CD4-positive, alpha-beta T cell treated with Interleukin-1 beta for 1 hour (primary cell): ENCODE measurements at regions not wholly inside any gene's neighbourhood (a gene's known extent, or its start where the extent isn't known, plus 50 kb on each side); places are given as distances from the start of the nearest gene placed in this dataset.

Source experiments
- DNase-seq, 2 donors: peaks; one replicate each; pipeline ENCODE4 v3.0.0-alpha.2; 2020 to 2022

DNA sequence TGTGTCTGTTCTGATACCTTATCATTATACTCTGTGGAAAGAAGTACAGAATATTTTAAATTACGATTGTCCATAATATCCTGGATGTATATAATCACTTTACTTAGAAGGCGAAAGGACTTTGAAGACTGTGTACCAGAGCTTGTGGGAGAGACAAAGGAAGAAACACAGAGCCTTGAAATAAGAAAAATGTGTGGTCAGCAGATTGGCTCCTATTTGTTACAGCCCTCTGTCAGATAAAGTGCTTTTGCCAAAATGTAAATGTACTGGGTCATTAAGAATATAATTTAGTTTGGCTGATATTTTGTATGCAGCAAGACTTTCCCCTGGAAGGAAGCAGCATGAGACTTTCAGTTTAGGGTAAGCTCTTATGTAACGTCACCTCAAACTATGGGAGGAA, 443.1 kb downstream of the CCDC85A start:
- no peak for DNase-seq

DNA sequence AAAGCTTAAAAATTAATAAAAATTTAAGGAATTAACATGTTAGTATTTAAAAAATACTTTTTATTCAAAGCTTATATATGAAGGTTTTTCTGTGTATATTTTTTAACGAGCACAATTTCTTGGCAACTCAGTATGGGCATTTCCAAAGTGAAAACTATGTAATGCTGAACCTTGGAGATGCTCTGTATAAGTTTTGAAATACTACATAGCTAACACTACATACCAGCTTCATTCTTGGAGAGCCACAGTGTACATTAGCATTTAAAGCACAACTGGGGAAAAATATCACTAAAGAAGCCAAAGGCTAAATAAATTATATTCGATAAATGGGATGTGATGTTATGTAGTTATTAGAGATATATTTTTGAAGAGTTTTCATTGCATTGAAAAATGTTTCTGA, 446.5 kb downstream of the CCDC85A start:
- DNase-seq: no peak

DNA sequence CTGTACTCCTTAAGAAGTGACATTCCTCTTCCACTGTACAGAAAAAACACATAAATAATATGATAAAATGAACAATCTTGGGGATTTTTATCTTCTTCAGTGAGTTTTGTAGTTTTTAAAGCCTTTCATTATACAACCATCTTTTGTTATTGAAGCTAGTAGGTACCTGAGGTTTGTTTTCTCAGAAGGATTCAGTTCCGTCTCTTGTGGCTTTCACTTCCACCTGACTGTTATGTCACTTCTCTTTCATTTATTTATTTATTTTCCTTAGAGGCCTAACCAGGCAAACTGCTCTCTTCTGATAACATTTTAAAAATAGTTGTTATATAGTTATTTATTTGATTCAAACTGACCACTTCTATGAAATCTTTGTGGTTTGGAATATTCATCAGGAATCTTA, 464.2 kb downstream of the CCDC85A start:
- DNase-seq: no peak

DNA sequence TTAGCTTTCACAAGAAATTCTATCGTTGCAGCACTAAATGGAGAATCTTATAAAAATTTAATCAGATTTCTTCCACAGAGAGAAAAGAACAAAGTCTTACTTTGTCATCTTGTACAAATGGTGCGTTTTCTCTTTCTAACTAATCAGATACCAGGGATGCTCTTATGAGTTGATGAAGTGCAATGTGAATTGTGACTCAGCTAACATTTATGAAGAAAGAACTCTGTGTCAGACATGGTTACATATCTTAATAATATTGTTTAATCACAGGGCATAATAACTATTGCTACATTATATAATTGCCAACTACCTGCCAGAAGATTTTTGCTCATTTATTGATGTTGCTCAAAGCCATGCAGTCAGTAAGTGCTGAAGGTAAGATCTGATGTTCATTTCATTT, 465.0 kb downstream of the CCDC85A start:
- no peak for DNase-seq

DNA sequence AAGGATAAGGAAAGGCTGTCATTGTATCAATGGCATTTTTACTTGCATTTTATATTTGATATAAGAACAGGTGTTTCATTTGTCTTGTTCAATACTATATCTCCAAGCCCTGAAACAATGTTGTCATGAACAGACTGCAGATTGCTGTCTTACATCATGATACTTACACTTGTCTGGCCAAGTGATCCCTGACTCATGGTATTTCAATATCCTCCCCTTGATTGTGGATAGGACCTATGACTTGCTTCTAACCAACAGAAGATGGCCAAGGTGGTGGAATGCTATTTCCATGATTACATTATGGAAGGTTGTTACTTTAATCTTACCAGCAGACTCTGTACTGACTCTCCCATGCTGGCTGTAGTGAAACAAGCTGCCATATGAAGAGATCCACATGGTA, 471.1 kb downstream of the CCDC85A start:
- DNase-seq: no peak

DNA sequence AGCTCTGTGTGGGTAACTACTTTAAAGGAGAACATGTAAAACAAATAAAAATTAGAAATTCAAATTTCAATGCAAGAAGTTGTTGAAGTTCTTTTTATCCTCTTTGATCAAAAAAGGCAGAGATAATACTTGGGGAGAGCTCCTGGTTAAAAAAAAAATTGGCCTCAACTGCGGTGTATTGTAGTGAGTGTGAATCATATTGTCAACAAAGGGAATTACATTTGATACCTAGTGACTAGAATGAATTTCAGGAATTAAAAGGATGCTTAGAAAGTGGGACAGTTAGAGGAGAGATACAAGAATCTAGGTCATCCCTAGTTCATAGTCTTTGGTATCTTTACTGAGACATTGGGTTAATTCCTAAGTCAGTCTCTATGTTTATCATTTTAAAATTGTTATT, 473.0 kb downstream of the CCDC85A start:
- DNase-seq: no peak

DNA sequence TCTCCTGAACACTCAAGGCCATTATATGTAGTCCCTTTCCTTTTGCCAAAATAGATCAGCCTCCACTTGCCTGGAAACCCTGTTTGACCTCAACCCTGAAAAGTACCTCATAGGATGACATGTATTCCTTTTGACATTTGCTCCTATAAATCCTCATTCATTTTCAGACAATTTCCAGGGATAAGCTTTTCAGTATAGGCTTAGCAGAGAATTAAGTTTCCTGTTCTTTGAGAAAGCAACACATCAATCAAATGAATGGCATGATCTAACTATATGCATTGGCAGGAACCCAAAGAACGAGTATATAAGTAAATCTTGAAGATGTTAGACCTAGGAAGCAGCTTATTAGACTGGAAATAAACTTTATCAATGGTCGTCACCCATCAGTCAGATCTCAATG, 483.0 kb downstream of the CCDC85A start:
- DNase-seq: no peak

DNA sequence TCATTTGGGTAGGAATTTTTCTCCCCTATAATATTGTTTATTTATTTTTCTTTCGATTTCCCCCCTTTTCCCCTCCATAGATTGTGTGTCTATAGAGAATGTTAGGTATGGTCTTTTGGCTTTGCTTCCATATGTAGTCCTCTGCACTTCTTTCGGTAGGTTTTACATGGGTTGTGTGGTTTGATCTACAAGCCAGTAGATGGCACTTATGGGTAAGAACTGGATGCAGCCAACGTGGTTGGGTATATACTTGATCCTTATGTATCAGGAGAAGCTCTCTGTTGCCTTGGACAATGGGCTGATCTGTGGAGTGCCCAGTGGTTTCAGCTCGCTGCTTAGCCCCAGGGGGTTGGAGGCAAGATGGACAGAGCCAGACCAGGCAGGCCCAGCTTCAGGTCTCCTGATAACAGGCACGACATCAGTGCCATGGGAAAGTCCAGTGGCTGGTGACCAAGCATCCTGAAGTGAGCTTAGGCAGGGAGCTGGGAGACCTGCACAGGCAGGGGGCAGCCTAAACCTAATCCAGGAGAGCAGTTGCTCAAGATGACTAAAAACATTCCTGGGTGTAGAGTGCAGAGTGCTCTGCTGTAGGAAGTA, 488.3 kb downstream of the CCDC85A start:
- DNase-seq: no peak

DNA sequence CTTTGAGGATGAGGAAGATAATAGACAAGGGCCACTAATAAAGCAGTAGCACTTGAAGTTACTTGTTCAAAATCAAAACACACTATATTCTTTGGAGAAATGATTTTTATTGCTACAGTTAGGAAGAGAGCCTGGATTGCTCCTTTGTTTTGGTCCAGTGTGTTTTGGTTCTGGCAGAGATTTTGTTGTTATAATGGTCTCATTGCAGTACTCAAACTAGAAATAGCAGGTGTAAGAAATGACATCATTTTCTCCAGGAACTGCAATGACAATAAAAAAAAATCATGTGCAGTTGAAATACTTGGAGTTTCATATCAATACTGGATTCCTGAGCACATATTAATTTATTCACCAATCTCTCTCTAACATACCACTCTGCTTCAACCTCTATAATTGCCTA, 490.3 kb downstream of the CCDC85A start:
- DNase-seq: no peak

DNA sequence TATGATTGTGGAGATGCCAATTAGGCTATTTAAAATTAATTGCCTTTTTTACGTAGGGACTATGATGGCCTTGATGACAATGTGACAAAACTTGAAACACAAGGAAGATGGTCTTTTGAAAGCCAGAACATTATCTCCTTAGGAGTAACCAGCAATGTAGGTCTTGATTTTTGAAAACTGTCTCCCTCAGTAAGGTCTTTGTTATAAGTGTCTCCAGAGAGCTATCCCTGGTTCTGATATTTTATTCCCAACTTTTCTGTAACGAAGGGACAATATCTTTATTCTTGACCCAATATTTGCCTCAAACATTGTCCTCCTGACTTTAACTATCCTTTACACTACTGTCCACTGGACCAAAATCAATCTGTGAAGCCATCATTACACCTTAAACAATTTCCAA, 493.2 kb downstream of the CCDC85A start:
- no peak for DNase-seq

DNA sequence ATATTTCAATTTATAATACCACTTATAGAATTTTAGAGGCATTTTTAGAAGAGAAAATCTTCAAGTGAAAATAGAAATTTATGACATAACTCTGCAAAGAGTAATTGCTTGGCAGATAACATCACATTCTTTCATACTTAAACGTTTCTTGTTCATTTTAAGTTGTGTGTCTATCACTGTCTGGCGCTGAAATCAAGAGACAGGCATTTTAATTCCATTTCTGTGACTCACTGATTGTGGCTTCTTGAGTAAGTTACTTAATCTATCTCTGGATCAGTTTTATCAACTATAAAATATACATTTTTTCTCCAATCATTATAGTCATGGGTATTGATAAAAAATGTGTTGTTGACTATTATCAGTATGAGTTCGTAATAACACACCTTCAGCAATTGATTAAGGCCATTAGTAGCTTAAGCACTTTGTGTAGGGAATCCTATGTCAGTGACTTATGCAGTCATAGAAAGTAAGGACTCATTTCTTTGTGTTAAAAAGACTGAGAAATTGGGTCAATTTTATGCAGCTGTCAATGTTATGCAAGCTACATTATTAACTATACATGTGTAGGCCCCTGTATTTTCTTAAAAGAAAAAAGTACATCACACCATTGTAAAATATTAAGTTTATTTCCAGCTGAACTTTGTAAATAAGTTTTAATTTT, 497.3 kb downstream of the CCDC85A start:
- no peak for DNase-seq

DNA sequence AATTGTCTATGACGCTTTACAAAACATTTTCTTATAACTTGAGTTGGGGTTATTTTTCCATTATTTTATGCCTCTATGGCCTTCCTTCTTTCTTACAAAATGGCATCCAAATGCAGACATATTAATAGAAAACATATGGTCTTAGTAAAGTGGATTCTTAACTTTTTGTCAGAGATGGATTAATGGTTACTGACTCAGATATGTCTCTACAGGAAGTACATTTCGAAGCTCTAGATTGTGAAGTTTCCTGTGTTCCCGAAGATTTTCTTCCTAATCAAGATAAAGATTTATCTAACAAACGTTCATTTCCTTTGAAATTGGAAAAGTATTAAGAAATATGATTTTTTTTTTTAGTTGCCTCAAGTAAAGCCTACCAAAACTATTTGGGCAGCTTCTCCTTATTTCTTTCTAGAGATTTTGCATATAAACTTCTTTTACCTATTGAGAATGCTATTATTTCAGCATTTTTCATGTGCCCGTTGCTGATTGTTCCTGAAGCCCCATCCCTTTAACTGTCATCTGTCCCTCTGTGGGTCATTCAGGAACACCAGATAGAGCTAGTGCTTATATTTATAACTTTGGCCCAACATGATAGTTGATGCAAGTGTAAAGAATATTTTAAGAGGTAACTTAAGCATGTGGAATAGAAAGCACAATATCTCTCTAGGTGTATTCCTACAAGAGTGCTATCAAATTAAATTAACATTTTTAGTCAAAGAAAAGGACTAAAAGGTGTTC, 498.0 kb downstream of the CCDC85A start:
- DNase-seq: no peak

DNA sequence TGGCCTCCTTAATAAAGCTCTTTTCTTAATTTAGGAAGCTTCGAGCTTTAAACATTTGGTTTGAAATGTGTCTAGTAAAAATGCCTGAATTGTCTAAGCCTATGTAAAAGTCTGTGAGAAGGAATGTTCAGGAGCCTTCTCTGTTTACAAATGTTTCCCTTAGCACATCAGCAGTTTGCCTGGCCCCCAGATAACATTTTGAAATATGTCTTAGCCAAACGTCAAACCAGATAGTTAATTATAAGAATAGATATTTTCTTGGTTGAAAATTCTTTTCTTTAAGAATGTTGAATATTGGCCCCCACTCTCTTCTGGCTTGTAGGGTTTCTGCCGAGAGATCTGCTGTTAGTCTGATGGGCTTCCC, 498.6 kb downstream of the CCDC85A start:
- no peak for DNase-seq

DNA sequence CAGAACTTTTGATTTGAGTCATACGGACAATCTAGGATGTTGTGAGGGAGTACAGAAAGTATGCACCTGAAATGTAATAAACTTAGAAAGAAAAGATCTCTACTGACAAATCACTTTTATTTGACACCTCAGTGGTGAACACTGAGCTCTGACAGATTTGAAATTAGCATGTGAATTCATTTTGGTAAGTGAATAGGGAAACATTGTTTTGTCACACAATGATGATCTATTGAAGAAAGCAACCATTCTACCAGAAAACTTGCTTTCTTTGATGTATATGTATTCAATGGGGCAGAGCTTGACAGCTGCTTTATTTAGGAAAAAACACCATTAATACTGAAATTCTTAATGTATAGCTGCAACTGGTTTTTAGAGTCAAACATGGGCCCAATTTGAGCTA, 500.5 kb downstream of the CCDC85A start:
- no peak for DNase-seq

DNA sequence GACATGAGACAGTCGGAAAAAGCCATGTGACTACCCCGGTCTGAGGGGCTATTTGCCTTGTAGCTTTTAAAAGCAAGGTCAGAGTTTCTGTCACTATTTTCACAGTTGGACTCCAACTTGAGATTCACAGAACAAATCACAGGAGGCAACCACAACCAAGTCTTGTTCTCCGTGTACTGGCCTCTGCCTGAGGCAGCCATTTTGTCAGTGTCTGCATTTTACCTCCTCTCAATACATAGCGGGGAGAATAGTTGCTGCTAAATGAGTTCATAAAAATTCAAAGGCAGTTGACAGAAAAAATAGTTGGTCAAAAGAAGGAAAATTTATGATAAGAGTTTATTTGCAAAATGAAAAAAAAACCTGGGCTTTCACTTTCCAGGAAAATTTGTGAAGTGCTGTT, 501.4 kb downstream of the CCDC85A start:
- no peak for DNase-seq

DNA sequence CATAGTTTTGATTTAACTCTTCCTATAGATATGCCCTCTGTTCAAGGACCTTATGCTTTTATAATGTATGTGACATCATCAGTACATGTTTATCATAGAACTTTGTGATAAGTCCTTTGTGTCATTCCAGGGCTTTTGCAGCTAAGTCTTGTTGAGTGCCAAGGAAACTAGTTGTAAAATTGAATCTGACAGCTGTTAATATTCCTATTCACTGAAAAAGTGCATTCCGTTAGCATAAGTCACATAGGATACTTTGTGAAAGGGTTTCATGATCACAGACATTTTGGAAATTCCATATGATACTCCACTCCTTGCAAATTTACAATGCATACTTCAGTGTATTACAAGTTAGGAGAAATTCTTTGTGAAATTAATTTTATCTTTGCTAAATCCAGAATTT, 503.4 kb downstream of the CCDC85A start:
- no peak for DNase-seq

DNA sequence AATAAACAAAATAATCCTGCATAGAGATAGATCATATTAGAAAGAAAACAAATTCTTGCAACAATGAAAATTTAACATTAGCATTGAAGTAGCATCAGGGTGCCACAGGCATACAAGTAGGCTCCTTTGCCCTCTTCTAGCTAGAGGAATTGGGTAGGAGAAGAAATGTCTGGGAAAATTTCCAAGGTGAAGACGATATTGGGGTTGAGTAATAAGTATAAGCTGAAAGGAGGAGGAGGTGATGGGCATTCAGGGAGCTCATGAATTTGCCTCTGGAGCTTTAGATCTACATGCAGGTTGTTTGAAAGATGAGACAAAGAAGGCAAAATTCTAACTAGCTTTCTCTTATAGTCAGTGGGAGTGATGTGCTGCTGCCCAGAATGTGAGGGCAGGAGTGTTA, 504.9 kb downstream of the CCDC85A start:
- DNase-seq: no peak

DNA sequence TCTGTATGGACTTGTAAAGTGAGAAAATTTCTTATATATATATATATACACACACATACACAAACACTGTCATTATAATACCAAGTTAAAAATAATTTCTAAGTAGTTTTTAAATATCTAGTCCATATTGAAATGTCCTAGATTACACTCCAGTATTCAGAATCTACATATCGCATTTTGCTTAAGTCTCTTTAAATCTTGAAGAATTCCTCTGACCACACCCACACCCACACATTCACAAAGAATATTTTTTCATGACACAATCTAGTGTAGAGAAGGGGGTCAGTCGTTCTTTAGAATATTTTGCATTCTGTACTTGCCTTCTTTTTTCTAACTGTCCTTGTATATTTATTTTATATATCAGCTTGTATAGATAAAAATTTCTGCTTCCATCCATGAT, 509.7 kb downstream of the CCDC85A start:
- no peak for DNase-seq

DNA sequence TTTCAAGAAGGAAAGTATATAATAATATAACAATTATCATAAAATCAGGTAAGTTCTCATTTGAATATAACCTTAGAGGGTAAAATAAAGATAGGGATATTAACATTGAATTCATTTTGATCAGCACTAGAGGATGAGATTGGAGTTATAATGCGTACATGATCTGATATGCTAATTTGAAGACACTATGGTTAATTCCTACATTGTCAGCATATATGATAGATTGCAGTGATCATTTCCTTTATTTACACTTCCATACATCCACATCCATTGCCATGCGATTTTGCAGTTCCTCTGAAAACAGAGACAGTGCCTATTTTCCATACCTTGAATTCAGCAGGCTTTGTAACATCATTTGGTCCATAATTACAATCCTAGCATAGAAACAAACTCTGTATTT, 519.2 kb downstream of the CCDC85A start:
- DNase-seq: no peak

DNA sequence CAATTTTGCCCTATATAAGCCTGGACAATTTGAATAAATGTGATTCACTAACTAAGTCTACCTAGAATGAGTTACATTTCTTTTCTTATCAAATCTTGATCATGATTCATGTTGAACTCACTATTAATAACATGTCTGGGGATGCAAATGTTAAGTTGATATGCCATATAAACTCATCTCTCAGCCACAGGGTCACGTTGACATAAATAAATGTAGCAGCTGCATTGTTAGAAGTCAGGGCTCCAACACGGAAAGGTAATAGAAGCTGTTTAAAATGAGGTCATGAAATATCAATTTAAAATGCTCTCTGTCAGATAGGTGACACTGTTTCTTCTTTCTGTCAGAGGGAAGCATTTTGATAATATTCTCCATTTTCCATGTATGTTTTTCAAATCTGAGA, 521.9 kb downstream of the CCDC85A start:
- DNase-seq: no peak

DNA sequence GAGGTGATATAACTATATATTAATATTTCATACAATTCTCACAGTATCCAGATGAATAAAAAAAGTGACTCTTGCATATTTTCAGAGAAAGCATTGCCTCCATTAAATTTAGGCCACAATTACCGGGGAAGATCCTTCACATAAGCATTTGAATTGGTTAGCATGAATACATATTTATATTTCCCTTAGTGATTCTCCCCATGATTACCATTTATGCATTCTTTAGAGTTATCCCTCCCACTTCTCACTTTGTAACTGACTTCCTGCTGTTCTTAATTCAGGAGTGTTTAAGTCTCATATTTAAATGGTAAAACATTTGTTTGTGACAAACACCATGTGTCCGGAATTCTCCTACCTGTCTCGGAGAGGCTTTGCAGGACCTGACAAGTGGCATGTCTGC, 523.4 kb downstream of the CCDC85A start:
- no peak for DNase-seq

DNA sequence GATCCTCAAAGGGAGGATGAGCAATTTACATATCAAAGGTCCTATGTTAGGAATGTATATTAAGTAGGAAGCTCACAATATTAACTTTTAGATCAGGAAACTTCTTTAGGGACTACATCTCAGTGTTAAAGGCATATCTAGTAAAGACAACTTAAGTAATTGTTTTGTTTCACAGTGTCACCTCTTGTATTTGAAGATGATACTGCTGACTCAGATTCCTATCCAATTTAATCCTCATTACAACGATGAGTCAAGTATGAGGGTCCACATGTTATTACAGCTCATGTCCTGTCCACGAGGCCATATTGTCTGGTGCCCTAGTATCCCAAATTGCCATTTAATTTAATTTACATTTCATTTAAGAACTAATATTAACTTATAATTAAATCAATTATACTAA, 523.9 kb downstream of the CCDC85A start:
- DNase-seq: no peak

DNA sequence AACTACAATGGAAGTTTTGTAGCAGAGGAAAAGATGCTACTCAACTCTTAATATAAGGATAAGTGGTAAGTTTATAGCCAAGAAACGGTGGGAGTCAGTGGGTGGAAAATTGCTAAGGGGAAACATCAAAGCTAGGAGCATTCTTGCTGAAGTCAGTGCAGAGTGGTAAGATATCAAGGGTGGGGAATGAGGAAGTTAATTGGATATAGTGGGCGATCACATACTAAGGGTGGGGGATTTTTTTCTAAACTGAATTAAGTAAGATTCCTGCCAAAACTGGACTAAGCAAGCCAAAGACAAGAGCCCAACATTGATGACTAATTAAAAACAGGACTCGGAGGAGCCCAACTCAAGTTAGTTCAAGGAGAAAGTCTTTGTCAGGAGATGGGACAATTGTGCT, 525.4 kb downstream of the CCDC85A start:
- DNase-seq: no peak

DNA sequence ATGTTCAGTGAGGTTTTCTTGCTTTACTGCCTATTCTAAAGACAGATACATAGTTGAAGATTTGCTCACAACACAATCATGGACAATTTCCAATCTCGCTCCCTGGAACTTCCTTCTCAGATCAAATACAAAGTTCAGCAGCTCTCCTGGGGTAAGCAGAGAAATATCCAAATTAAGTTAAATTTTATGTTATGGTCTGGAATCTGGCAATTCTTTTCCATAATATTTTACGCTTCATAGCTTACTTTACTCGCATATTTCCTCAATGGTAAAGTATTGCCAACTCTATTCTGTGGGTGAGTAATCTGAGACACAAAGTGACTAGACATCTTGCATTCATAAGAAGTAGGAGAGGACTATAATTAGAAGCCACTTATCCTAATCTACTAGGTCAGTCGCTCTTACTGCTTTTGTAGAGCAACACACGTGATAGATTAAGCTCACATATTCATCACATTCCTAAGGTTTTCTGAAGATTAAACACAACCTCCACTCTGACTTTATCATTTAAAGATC, 529.4 kb downstream of the CCDC85A start:
- DNase-seq: no peak

DNA sequence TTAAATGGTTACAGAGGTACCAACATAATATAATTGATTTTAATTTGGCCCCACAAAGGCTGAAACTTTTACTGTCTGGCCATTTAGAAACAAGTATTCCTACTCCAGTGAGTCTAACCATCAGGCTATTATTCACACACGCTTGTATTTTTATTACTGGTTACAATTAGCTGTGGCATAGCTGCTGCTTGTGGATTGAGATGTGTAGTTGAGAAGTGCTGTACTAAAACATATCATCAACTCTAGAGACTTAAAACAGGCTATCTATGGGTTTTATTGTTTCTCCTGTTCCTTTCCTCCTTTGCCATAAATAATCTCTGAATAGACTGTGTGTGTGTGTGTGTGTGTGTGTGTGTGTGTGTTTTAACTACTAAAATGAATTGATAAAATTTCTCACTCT, 530.2 kb downstream of the CCDC85A start:
- no peak for DNase-seq
